Dermis microvascular lymphatic vessel endothelial cell (primary cell): ENCODE measurements at regions not wholly inside any gene's neighbourhood (a gene's known extent, or its start where the extent isn't known, plus 50 kb on each side); places are given as distances from the start of the nearest gene placed in this dataset.

ENCODE experiments used
- DNase-seq, 2 donors: peaks; one replicate each; pipeline versions ENCODE4 v3.0.0 to v3.0.0-alpha.2; 2010; ENCODE audit warnings: low read depth in 2 of 2

DNA sequence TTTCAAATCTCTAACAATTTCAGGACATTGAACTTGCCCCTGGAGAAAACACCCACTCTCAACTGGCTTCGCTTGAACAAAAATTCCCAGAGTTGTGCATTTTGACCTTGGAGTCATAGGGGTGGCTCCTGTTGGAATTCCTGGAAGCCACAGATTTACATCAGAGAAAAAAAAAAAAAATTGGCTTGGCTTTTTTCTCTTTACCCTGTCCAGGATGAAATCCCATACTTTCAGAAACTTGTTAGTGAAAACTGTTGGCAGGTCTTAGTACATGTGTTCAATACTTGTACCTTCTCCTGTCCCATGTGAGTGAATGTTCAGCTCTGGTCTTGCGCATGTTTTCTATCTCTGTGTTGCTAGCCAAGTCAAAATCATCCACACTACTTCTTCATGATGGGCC is 228.8 kb downstream of the TGFB2 start:
- DNase-seq, result no peak

DNA sequence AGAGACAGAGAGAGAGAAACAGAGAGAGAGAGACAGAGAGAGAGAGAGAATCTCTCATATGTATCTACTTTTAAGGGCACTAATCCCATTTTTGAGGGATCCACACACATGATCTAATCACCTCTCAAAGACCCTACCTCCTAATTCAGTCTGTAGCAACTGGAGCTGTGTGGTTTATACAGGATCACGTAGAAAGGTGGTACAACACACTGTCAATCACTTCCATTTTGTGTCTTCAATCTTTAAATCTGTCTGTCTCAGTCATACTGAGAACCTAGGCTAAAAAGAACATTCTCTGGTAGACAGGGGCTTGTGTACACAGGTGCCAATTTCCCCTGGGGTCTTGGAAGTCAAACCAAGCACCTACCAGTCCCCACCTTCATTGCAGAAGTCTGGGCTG is 229.9 kb downstream of the TGFB2 start:
- DNase-seq, result no peak

DNA sequence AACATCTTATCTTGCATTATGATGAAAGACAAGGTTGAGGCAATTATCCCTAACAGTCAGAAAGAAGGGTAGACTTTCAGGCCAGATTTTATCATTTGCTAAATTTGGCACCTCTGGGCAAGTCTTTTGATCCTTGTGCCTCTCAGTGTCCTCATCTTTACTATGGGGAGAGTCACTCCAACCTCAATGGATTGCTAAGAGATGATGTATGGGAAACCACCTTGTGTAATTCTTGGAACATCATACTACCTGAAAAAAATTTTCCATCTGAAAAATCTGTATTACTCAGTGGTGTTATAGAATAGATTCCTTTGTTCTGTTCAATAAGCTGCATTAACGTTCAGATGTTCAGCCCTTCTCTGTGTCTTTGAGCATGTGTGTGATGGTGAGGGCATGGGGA is 230.7 kb downstream of the TGFB2 start:
- DNase-seq, result no peak

DNA sequence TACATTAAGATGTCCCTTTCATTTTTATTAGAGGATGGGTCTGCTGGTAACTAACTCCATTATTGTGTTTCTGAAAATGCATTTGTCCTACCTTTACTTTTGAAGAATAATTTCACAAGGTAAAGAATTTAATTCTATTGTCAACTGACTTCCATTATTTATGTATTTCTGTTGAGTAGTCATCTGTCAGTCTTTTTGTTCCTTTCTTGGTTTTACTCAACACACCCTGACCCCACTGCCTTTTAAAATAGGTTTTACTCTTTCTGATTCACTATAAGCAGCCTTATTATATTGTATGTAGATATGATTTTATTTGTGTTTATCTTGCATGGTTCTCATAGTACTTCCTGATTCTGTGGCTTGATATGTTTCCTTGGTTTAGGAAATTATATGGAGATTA is 237.5 kb downstream of the TGFB2 start:
- no peak for DNase-seq

DNA sequence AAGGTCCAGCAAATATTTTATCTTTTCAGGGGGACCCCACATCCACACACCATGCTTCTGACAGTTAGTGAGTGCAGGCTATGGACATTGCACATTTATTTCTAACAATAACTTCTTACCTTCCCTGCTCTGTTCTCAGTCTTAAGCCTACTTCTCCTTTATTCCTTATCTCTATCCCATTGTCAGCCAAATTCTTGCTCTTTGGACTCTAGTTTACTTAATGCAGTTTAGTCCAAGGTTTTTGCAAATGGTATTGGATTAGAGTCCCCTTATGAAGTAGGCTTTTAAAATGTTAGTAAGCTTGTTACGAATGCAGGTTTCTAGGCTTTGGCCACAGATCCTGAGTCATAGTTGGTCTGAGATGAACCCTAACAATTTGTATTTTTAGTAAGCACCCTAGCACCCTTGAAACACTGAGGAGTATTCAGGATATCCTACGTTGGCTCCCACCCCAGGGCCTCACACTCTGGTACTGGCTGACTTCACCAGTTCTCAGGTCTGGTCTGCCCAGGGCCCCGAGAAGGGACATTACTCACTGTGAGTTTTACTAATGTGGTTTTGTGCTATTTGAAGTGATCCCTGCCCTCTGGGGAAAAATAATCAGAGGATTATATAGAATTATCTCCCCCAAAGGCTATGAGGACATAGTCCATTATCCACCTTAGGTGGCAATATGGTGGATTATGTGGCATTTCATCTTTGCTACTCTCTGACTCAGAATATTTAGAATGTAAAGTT is 239.5 kb downstream of the TGFB2 start:
- DNase-seq, result no peak

DNA sequence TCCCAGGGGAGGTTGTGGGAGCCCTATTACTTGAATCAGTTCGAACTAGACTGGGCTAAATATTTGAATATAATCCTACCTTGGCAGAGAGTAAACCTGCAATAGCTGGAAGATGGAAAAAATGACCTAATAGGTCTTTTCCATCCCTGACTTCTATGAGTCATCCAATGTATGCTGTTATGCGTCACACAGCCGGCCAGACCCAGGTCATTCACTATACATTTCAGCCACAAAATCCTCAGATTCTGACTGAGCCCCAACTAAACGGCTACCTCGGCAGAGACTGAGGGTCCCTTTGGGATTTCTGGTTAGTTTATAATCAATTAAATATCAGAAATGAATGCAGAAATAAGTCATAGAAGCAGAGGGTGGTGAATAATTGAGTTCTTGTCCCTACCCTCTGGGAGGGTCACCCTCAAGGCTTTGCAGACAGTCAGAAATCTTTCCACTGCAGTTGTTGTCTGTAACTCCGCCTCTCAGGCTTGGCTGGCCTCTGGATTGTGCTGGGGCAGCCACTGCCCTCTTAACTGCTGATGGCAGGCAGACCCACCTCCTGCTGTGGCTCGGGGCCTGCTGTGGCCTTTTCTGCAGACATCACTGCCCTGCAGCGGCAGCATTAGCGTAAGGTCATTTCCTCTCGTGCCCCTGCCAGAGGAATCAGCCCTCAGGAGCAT is 240.5 kb downstream of the TGFB2 start:
- peak; percentile 78 to 87 for DNase-seq

DNA sequence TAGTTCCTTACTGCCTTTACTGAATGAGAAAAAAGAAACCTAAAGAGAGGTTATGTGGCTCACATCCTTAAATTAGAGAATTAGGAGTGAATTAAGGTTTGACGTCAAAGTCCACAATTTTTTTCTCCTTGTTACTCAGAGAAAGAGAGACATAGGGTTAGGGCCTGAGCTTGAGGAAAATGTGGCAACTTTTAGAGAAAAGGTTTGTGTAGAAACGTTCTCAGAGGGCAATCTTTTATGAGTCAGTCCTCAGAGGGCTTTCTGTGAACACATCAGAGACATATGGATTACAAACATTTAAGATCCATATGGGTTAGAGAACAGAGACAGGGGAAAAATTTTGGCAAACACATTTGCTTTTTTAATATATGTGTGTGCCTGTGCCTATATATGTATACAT is 242.8 kb downstream of the TGFB2 start:
- no peak for DNase-seq

DNA sequence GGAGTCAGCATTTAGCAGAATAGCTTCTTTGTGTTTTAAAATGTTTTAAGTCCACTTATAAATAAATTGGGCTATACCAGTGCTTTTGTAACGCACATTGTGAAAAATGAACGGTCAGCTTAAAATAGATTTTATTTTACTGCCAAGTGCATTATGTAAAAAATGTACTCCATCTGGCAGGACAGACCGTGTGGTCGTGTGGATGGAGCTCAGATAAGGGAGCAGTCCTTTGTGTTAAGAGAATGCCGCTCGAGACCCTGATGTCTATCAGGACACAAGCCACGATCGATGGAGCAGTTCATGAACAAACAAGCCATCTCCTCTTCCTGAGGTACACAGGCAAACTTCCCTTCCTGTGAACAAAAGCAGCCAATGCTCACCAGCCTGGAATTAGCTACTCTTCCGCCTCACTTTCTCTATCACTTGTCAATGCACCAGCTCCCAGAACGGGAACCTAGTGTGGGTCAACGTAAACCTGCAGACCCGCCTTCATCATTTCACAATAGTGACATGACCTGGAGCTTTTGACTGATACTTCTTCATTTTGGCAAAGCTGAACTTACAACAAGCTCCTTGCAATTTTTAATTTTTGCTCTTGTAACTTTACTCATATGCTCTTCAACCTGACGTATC is 243.5 kb downstream of the TGFB2 start:
- peak; percentile 57 to 62 for DNase-seq

DNA sequence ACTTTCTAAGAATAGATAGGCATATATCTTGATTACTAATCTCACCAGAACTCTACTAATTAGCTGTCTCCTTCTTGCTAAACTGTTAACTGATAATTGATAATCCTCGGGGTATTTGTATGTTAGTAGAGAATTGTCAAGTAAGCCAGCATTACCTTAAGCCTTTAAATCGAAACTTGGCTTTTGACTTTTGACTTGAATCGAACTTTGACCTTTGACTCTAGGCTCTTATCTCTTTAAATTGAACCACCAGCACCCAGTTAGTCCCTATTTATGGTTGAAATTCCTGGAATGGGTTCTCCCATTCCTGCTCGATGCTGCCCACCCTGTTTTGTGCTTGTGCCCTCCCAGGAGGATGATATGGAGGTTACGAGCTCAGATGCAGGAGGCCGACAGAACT is 244.4 kb downstream of the TGFB2 start:
- no peak for DNase-seq

DNA sequence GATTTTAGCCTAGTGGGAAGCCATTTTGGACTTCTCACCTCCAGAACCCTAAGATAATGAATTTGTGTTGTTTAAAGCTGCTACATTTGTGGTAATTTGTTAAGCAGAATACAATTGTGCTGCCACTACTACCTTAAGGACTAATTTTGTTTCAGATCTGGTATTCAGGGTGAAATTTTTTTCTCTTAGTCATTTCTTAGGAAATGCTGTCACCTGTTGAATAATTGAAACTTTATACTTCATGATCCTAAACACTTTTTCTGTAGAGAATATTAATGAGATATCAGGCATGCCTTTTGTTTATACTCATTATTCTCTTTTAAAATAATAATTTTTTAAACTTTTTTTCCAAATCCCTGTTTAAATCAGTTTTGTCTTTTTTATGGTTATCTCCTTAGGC is 246.8 kb downstream of the TGFB2 start:
- DNase-seq, result peak in 1 of 2 donors; percentile 23

DNA sequence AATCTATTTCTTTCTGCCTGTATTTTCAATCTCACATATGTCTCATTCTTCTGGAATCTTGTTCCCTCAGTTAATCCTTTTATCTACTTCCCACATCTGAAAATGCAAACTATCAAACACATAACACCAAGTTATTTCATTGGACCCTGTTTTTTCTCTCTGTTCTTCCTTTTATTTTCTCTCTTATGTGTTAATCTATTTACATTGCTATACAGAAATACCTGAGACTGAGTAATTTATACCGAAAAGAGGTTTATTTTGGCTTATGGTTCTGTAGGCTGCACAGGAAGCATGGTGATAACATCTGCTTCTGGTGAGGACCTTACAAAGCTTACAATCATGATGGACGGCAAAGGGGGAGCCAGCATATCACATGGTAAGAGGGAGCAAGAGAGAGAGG is 247.6 kb downstream of the TGFB2 start:
- DNase-seq, result peak in 1 of 2 donors; percentile 96

DNA sequence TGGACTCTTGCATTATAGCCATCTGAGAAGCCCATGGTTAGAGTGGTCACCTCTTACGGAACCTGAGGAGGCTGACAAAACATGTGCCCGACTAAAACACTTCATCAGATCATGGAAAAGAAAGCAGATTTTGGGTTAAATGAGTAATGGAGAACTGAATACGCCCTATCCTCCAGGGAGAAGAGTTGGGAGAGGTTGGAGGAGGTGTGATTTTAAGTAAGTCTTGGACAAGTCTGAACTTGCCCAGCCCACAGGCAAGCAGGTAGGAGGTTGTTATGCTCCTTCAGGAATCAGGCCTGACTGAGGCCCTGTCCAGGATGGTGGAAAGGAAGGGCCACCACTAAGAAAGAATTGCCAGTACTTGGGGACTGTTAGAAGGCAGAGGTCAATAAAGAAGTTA is 255.8 kb downstream of the TGFB2 start:
- no peak for DNase-seq

DNA sequence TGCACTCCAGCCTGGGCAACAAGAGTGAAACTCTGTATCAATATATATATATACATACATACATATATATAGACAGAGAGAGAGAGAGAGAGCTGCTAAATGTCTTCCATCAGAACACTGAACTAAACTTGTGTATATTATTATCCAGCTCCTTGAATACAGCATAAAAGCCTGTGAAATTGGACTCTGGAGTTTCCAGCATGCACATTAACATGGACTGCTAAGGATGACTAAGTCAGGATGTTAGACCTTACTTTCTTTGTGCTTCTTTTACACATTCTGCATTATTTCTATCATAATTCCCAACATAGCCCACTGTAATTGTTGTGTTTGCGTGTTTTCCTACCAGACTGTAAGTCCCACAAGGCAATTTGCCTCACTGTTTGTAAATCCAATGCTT is 259.1 kb downstream of the TGFB2 start:
- DNase-seq, result no peak

DNA sequence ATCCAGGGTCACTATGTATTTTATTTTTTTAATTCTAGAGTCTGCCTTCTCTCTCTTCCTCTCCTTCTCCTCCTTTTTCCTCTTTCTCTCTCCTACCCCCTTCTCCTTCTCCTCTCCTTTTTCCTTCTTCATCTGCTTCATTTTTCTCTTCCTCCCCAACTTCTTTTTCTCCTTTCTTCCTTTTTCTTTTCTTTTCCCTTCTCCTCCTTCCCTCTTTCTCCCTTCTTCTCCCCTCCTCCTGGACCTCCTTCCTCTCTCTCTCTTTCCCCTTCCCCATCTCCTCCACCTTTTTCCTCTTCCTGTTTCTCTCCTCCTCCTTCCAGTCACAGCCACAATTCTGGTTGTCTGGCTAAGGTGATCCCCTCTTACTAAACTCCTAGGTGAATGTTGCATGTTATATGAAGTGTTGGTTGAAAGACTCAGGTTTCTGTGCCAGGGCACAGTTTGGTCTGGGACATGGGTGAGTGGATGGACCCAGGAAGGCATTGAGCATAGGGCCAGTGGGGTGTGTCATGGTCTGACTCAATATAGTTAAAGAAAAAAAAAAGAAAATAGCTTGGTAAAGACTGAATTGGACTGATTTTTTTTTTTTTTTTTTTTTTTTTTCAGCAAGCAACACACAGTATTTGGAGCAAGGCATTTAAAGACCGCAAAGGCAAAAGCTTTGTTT is 266.9 kb downstream of the TGFB2 start:
- DNase-seq, result no peak

DNA sequence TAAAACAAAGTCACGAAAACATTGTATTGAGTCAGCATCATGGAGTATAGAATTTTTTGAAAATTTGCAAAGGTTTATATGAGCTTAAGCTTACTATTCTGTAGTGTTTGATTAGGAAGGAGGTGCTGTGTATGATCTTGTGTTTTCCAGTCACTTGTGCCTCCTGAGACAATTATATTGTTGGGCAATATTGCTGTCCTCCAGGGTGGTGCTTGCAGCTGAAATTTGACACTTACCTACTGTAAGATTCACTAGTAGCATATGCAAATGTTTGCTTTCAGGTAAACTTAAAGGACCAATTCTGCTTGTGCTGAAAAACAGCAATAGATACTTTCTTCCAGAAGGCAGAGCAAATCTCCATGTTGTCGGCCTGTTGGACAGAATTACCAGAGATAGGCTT is 268.0 kb downstream of the TGFB2 start:
- DNase-seq, result no peak

DNA sequence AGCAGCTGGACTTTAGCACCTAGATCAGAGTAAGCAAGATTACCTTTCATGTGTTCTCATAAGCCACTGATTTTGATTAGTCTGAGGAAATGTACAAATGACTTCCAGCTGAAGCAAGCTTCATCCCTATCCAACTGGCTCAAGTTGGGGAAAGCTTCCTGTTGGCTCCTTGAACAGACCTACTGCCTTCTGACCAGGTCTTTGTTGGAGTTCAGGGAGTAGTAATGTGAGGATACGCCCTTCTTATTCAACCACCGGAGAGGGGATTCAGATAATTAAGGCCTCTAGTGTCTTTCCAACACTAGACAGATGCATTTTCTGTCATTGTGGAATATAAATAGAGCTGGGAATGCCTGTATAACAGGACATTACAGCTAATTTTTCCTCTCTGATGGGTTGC is 268.9 kb downstream of the TGFB2 start:
- DNase-seq, result no peak

DNA sequence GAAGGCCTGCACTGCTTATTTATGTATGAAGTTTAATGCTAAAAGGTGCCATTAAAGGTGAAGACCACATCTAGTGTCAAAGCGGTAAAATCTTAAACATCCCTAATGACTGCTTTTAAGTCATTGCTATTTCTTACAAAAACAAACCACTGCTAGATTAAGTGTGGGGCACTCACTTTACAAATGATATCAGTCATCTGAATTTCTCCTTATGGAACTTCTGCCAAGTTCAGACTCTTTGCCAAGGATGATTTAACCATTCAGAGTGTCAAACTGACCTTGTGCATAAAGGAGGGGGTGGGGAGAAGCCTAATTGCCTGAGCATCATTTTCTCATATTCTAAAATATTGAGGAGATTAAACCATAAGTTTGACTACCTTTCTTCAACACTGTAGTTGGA is 271.5 kb downstream of the TGFB2 start:
- no peak for DNase-seq

DNA sequence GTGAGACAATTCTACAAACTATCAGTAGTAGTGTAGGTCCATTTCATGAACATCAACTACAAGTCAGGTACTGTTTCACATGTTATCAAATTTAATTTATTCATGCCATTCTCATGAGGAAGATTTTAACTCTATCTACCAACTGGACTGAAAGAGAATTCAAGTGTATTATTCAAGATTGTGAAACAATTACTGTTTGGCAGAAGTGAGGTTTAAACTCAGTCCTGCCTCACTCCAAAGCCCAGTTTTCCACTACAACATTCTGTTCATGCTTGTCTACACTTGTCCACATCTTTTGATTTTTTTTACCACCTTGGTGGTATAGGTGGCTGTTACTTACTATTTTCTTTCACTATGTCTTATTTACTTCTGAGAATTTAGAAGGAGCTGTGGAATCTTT is 272.9 kb downstream of the TGFB2 start:
- no peak for DNase-seq

DNA sequence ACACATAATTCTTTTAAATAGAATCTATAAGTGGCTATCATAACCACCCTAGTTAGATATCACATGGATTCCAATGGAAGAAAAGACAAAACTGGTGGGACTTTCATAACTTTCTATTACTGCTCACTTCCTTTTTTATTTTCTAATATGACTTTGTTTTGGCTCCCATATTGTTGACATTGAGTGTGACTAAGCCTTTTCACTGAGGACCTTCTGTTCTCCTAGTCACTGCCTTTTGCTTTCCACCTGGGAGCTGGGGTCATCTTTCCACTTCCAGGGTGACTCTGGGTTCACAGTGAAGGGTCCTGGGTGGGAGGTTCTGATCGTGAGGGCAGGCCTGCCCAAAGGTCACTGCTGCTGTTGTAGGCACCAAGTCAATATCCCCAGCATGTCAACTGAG is 275.8 kb downstream of the TGFB2 start:
- peak; percentile 53 to 67 for DNase-seq

DNA sequence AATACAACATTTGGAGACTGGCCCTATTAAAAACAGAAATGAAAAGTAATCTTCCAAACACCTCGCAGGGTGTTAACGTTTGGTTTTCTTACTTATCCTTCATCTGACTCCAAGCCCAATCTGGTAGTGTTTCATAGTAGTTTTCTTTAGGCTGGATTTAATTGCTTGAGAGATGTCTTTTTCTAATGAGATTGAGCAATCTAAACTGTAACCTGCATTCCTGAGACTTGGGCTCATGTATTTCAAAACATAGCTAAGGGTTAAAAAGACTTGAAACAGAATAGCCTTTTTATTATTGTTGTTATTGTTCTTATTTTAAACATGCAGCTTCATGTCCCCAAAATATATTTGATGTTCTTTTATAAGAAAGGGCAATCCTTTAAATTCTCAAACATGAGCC is 278.9 kb downstream of the TGFB2 start:
- DNase-seq, result no peak

DNA sequence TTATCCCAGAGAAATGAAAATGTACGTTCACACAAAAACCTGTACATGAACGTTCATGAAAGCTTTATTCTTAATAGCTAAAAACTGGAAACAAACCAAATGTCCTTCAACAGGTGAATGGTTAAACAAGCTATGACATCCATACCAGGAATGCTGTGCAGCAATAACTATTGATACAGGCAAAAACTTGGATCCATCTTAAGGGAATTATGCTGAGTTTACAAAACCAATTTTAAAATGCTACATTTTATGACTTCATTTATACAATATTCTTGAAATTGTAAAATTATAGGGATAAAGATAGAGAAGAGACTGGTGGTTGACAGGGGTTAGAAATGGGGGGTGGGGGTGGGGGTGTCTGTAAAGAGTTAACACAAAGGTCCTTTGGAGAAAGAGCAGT is 280.3 kb downstream of the TGFB2 start:
- DNase-seq, result no peak

DNA sequence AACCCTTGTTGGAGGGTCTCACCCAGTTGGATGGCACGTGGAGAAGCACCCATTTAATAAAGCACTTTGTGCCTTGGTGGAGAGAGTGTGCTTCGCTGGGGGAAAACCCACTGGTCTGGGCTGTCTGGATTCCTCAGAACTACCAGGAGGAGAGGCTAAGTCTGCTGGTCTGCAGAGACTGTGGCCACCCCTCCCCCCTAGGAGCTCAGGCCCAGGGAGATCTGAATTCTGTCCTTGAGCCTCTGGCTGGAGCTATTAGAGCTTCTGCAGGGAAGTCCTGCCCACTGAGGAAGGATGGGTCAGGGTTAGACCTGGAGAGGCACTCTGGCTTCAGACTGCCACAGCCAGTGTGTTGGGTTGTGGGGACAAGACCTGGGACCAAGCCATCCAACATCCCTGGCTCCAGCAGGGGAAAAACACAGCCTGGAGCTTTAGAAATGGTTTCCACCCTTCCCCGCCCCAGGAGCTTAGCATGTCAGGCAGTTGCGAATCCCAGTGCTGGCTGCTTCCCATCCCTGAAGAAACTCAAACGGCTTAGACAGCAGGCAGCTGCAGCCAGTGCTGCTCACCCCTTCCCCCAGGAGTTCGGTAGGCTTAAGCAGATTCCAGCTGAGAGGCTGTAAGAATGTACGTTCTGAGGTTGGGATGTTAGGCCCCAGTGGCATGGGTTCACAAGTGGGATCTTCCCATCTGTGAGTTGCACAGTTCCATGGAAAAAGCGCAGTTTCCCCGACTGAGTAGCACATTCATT is 288.3 kb downstream of the TGFB2 start:
- no peak for DNase-seq
